Umbilical cord (tissue), 1 donor: ENCODE measurements at regions not wholly inside any gene's neighbourhood (a gene's known extent, or its start where the extent isn't known, plus 50 kb on each side); places are given as distances from the start of the nearest gene placed in this dataset.

Experiments
- DNase-seq: peaks from one replicate; pipeline ENCODE4 v3.0.0-alpha.2; 2015; ENCODE audit warnings: low spot score

GRCh38 chr2:41927581-41928264, 120.1 kb upstream of the PKDCC start:
- DNase-seq: peak; percentile 71

- peak; percentile 92 for DNase-seq
Measured at GRCh38 chr2:41928526-41928925, 119.3 kb upstream of the PKDCC start.

GRCh38 chr2:41930807-41931566, 116.8 kb upstream of the PKDCC start:
- peak; percentile 68 for DNase-seq

- DNase-seq: peak; percentile 97
Measured at GRCh38 chr2:41932241-41933045, 115.4 kb upstream of the PKDCC start.

GRCh38 chr2:41933046-41933420, 114.8 kb upstream of the PKDCC start:
- no peak for DNase-seq

- peak; percentile 95 for DNase-seq
Measured at GRCh38 chr2:41933585-41934320, 114.1 kb upstream of the PKDCC start.

GRCh38 chr2:41934329-41934958, 113.4 kb upstream of the PKDCC start:
- peak; percentile 77 for DNase-seq

- DNase-seq: no peak
Measured at GRCh38 chr2:41935002-41935401, 112.8 kb upstream of the PKDCC start.

GRCh38 chr2:41935825-41936224, 112.0 kb upstream of the PKDCC start:
- DNase-seq: no peak

- no peak for DNase-seq
Measured at GRCh38 chr2:41936771-41937463, 110.9 kb upstream of the PKDCC start.

GRCh38 chr2:41937464-41937906, 110.3 kb upstream of the PKDCC start:
- no peak for DNase-seq

- DNase-seq: peak; percentile 86
Measured at GRCh38 chr2:41937921-41938708, 109.7 kb upstream of the PKDCC start.

- DNase-seq: no peak
Measured at GRCh38 chr2:41940060-41940744, 107.6 kb upstream of the PKDCC start.

- DNase-seq: no peak
Measured at GRCh38 chr2:41940745-41941063, 107.1 kb upstream of the PKDCC start.

GRCh38 chr2:41941831-41942230, 106.0 kb upstream of the PKDCC start:
- no peak for DNase-seq

- DNase-seq: no peak
Measured at GRCh38 chr2:41942278-41942677, 105.5 kb upstream of the PKDCC start.

GRCh38 chr2:41943159-41943558, 104.7 kb upstream of the PKDCC start:
- no peak for DNase-seq

GRCh38 chr2:41944220-41944880, 103.5 kb upstream of the PKDCC start:
- DNase-seq: no peak
